A673 (cell line): ENCODE measurements at regions not wholly inside any gene's neighbourhood (a gene's known extent, or its start where the extent isn't known, plus 50 kb on each side); places are given as distances from the start of the nearest gene placed in this dataset.

Experiments used
- BruUV-seq: library from RNA; stranded (reverse); fragments of 400-500 nt; replicated peaks from 2 replicates; lab custom pipeline; 2021; lab: Mats Ljungman, UMichigan
- CTCF ChIA-PET: fragments of 300-600 bp; sonication (Branson Sonifier 250); formaldehyde crosslinking; loops from one replicate; lab custom pipeline; 2022; ENCODE audit warnings: antibody characterized with exemption; lab: Charles Lee
- POLR2A ChIA-PET: fragments of 300-600 bp; sonication (Branson Sonifier 250); formaldehyde crosslinking; loops from one replicate; lab custom pipeline; 2022; ENCODE audit warnings: antibody characterized with exemption; ENCODE audit not compliant: low non-redundant PET; lab: Charles Lee
- DNase-seq: peaks from one replicate; pipeline ENCODE4 v3.0.0-alpha.2; 2015; ENCODE audit warnings: low spot score
- H3K27ac ChIP-seq: fragments of 200-600 bp; sonication (generic); 2 replicates; pipeline ENCODE4 v1.5.1; 2016; ENCODE audit warnings: mixed run types, low read depth, mild to moderate bottlenecking, mixed read lengths, antibody characterized with exemption, low read length; ENCODE audit not compliant: poor library complexity, severe bottlenecking
- H3K27me3 ChIP-seq: fragments of 200-600 bp; sonication (generic); replicated peaks from 2 replicates; pipeline ENCODE4 v1.6.1; 2017; ENCODE audit warnings: mixed run types, low read depth, mild to moderate bottlenecking, mixed read lengths, antibody characterized with exemption, low read length; ENCODE audit not compliant: insufficient read depth, poor library complexity
- H3K36me3 ChIP-seq: fragments of 200-600 bp; sonication (generic); 2 replicates; pipeline ENCODE4 v1.6.1; 2016; ENCODE audit warnings: mixed run types, mild to moderate bottlenecking, mixed read lengths, antibody characterized with exemption, low read length; ENCODE audit not compliant: insufficient read depth, poor library complexity, severe bottlenecking
- H3K4me1 ChIP-seq: fragments of 200-600 bp; sonication (generic); 2 replicates; pipeline ENCODE4 v1.6.1; 2017; ENCODE audit warnings: mixed run types, mild to moderate bottlenecking, mixed read lengths, antibody characterized with exemption, low read length; ENCODE audit not compliant: insufficient read depth, poor library complexity, severe bottlenecking
- H3K4me3 ChIP-seq: fragments of 200-600 bp; sonication (generic); 2 replicates; pipeline ENCODE4 v1.5.1; 2016; ENCODE audit warnings: low read depth, mixed run types, mild to moderate bottlenecking, mixed read lengths, low read length; ENCODE audit not compliant: poor library complexity, severe bottlenecking
- H3K9me3 ChIP-seq: fragments of 200-600 bp; sonication (generic); 2 replicates; pipeline ENCODE4 v1.6.1; 2016; ENCODE audit warnings: mixed run types, low read depth, mild to moderate bottlenecking, mixed read lengths, antibody characterized with exemption, low read length; ENCODE audit not compliant: poor library complexity, severe bottlenecking
- CTCF ChIP-seq: fragments of 300-800, 200-600 bp; sonication (generic); conservative IDR thresholded peaks from 2 replicates; pipeline ENCODE4 v1.5.1; 2017; ENCODE audit warnings: low read depth, mild to moderate bottlenecking, antibody characterized with exemption, low read length, moderate library complexity, mixed read lengths
- EZH2 ChIP-seq: fragments of 200-600 bp; sonication (generic); IDR thresholded peaks from 2 replicates; pipeline ENCODE4 v1.6.1; 2017; ENCODE audit warnings: borderline replicate concordance, low read depth, mild to moderate bottlenecking, mixed read lengths, antibody characterized with exemption, low read length; ENCODE audit not compliant: poor library complexity, severe bottlenecking
- intact Hi-C: fragments of 100-400 bp; cut with micrococcal nuclease; formaldehyde crosslinking; loops from one replicate; pipeline ENCODE4 v1.10.0; 2022; ENCODE audit not compliant: unreplicated experiment

- CTCF ChIA-PET, result interaction anchor here (0.5 kb wide), 1 partner anchor 83 kb away, joined by 3 read pairs; no protein-coding TSS in a partner anchor
- TF ChIP-seq EZH2 (no peak), CTCF (no peak)
- intact Hi-C loops, result no loop called here
- no peak for DNase-seq
- Histone ChIP-seq H3K4me3 (no peak overlapping the region), H3K27ac (no peak overlapping the region), H3K9me3 (no peaks in the 10 kb centered on the region), H3K36me3 (no peaks in the 10 kb centered on the region), H3K4me1 (no peaks in the 10 kb centered on the region), H3K27me3 (no peaks in the 10 kb centered on the region)
- POLR2A ChIA-PET, result no interaction called here
- no TSS peak for BruUV-seq
Observed at GRCh38 chr15:38085931-38086568, 151.6 kb downstream of the TMCO5A start.

- ChIA-PET POLR2A (no interaction called here), CTCF (no interaction called here)
- no peak for DNase-seq
- Histone ChIP-seq H3K27me3 (no peaks in the 10 kb centered on the region), H3K4me1 (no peaks in the 10 kb centered on the region), H3K9me3 (no peaks in the 10 kb centered on the region), H3K4me3 (no peak overlapping the region), H3K27ac (no peak overlapping the region), H3K36me3 (no peaks in the 10 kb centered on the region)
- BruUV-seq, result no TSS peak
- TF ChIP-seq CTCF (no peak), EZH2 (no peak)
- intact Hi-C loops, result no loop called here
Observed at GRCh38 chr15:38086611-38087010, 152.2 kb downstream of the TMCO5A start.

- Histone ChIP-seq H3K4me3 (no peak overlapping the region), H3K27me3 (no peaks in the 10 kb centered on the region), H3K4me1 (no peaks in the 10 kb centered on the region), H3K9me3 (no peaks in the 10 kb centered on the region), H3K36me3 (no peaks in the 10 kb centered on the region), H3K27ac (no peak overlapping the region)
- ChIA-PET CTCF (no interaction called here), POLR2A (no interaction called here)
- intact Hi-C loops, result no loop called here
- DNase-seq, result no peak
- no TSS peak for BruUV-seq
- no peak for TF ChIP-seq CTCF
- TF ChIP-seq EZH2, result no peak
Observed at GRCh38 chr15:38088971-38089370, 154.5 kb downstream of the TMCO5A start.
